ENCODE measurements at regions not wholly inside any gene's neighbourhood (a gene's known extent, or its start where the extent isn't known, plus 50 kb on each side); places are given as distances from the start of the nearest gene placed in this dataset.

- DNase-seq (ENCODE audit: low spot score), result no peak
- ATAC-seq, result no peak
- intact Hi-C loops (cut with DNase I), result no loop called here
Measured at GRCh38 chr14:71705460-71705859, 226.8 kb upstream of the RGS6 start.

GRCh38 chr14:71709076-71709475 lies 223.2 kb upstream of the RGS6 start:
- ATAC-seq (no peak), DNase-seq (ENCODE audit: low spot score) (no peak)
- intact Hi-C loops (cut with DNase I), result no loop called here

DNA sequence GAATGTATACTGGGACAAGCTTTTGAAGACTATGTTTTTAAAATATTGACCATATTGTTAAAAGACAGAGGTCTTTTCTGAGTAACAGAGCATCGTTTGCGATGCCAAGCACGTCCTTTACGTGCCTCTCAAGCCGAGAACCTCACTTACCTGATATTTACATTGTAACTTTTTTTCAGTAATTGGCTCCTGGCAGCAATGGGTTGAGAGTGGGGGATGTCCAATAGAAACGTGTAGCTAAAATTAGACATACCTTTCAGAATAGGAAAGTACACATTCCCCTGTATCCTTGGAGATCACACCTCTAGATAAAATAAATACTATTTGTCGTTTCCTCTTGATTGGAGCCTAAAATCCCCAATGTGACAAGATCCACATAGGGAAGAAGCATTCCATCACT lies 222.2 kb upstream of the RGS6 start:
- intact Hi-C loops (cut with DNase I), result no loop called here
- no peak for ATAC-seq
- no peak for DNase-seq (ENCODE audit: low spot score)

- DNase-seq (ENCODE audit: low spot score), result no peak
- ATAC-seq, result no peak
- intact Hi-C loops (cut with DNase I), result no loop called here
Measured at GRCh38 chr14:71711125-71711524, 221.1 kb upstream of the RGS6 start.

GRCh38 chr14:71711619-71712018 lies 220.6 kb upstream of the RGS6 start:
- intact Hi-C loops (cut with DNase I), result no loop called here
- ATAC-seq (peak; percentile 84), DNase-seq (ENCODE audit: low spot score) (no peak)

DNA sequence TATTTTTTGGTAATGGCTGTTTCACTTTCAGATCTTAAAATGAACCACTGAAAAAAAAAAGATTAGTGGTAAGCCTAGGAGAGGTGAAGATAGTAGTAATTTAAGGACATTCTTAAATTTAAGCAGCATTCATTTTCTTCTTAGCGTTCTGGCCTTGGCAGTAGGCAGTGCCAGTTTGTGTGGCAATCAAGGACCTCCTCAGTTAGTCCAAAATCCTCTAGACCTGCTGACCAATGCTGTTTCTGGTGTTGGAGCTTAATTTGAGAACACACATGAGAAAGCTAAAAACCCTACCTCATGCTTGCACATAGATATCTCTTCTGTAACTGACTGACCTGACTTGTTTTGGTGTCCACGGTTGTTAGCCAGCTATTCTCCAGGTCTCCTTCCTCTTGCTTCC lies 219.8 kb upstream of the RGS6 start:
- no peak for ATAC-seq
- DNase-seq (ENCODE audit: low spot score), result no peak

DNA sequence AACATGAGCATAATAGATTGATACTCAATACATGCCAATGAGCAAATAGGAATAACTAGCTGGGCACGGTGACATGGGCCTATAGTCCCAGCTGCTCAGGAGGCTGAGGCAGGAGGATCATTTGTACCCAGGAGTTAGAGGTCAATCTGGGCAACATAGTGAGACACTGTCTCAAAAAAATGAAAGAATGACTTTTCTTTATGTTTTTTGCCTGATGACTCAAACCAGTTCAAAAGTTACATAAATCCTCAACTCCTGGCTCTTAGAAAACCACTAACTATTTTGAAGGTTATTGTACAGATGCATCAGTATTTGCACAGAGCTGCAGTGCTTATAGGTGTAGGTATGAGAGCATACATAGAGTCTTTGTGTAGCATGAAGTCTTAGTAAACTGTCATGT lies 219.2 kb upstream of the RGS6 start:
- ATAC-seq, result no peak

More for the DNA sequence above, 219.8 kb upstream of the RGS6 start:
- intact Hi-C loops (cut with DNase I), result no loop called here

GRCh38 chr14:71713451-71713850 lies 218.8 kb upstream of the RGS6 start:
- DNase-seq (ENCODE audit: low spot score) (no peak), ATAC-seq (no peak)
- intact Hi-C loops (cut with DNase I), result no loop called here

More for the DNA sequence above, 219.2 kb upstream of the RGS6 start:
- intact Hi-C loops (cut with DNase I), result no loop called here
- no peak for DNase-seq (ENCODE audit: low spot score)

DNA sequence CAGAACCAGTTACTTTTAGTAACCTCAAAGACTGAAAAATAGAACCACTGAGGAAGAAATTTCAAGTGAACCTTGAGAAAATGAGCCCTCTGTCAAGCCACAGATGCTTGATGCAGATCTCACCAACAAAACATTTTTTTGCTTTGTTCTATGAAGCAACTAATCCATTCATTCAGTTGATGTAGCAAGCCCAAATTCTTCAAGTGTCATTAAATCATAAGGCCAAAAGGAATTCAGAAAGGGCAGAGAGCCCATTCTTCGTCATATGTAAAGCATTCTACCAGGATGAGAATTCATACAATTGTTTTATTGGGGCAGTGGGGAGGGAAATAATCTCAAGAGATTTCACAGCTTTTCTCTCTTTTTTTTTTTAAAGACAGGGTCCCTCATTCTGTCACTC lies 218.0 kb upstream of the RGS6 start:
- no peak for DNase-seq (ENCODE audit: low spot score)
- intact Hi-C loops (cut with DNase I), result no loop called here
- ATAC-seq, result no peak

GRCh38 chr14:71716041-71716772 lies 216.0 kb upstream of the RGS6 start:
- DNase-seq (ENCODE audit: low spot score), result no peak
- ATAC-seq, result no peak
- intact Hi-C loops (cut with DNase I), result no loop called here

- no peak for DNase-seq (ENCODE audit: low spot score)
- peak; percentile 55 for ATAC-seq
- intact Hi-C loops (cut with DNase I), result no loop called here
Measured at GRCh38 chr14:71720978-71721624, 211.1 kb upstream of the RGS6 start.

DNA sequence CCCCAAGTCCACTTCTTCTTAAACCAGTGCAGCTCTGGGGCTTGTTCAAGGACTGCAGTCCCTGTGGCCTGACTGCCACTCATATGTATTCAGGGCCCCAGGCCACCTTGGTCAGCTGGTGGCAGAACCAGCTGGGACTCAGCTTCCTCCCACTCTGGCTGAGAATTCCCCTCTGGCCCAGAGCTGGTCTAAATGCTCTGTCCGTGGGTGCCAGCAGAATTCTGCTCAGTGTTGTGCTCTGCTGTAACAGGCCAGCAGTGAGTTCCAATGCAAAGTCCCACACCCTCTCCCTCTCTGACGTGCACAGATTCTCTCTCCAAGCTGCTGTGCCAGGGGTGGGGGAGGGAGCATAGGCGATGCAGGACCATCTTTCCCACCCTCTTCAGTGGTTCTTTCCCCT lies 210.4 kb upstream of the RGS6 start:
- DNase-seq (ENCODE audit: low spot score), result no peak
- ATAC-seq, result peak; percentile 64
- intact Hi-C loops (cut with DNase I), result no loop called here

GRCh38 chr14:71722885-71723284 lies 209.3 kb upstream of the RGS6 start:
- intact Hi-C loops (cut with DNase I), result no loop called here
- ATAC-seq (no peak), DNase-seq (ENCODE audit: low spot score) (no peak)

DNA sequence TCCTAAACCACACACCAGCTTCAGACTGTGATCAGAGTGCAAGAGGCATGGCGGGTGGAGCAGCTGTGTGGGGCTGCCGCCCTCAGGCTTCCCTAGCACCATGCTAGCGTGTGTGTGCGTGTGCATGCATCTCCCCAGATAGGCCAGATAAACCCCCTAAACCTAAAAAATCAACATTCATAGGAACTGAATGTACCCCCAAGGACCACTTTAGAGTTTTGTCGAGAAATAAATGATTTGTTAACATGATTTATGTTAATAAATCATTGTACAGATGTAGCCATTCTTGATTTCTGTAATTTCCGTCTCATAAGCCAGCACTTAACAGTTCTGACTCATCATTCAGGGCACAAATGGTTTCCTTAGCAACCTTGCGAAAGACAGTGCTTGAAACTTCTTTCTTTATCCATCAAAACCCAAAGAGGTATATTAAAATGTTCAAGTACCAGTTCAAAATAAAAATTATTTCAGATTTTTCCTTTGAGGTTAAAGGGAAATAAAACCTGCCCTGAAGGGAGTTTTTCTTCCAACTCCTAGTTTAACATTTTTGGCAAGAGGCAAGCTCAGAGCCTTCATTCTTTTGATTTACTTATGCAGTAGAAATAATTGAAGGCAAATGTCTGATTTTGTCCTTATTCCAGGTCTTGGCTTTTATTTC lies 206.2 kb upstream of the RGS6 start:
- no peak for DNase-seq (ENCODE audit: low spot score)
- intact Hi-C loops (cut with DNase I), result no loop called here
- peak; percentile 85 for ATAC-seq

DNA sequence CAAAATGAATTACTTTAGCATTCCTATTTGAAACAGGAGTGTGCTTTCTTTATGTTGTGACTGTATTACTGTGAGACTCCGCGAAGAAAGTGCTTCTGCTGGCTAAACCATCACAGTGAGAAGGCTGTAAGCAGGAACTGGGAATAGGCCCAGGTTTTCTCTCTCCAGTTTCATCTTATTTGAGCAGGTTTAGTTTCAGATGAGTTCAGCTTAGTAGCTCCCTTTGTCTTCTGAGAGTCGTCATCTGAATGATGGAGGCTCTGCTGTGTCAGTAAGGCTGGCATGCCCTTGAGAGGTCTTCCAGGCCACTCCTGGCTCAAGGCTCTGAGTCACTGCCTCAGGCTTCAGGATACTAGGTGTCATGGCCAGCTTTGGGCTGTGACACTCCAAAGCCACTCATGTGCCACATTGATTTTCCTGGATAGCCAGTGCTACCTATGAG lies 205.6 kb upstream of the RGS6 start:
- ATAC-seq (no peak), DNase-seq (ENCODE audit: low spot score) (no peak)
- intact Hi-C loops (cut with DNase I), result no loop called here

GRCh38 chr14:71728386-71728785 lies 203.8 kb upstream of the RGS6 start:
- DNase-seq (ENCODE audit: low spot score), result no peak
- no peak for ATAC-seq
- intact Hi-C loops (cut with DNase I), result no loop called here

DNA sequence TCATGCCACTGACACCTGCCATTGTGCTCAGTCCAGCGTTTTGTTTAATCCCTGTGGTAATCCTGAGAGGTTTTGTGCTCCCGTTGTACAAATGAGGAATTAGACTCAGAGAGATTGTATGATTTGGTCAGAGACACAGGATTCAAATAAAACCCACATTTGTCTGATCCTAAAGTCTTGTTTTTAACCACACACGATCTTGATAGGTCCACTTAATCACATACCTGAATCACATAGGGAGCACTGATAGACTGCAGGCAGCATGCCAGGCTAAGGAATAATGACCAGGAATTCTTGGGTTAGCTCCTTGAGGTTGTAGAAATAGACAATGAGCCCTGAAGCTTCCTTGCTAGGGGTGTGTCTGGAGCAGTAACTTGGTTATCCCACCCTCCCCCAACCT lies 202.6 kb upstream of the RGS6 start:
- intact Hi-C loops (cut with DNase I), result no loop called here
- ATAC-seq, result no peak

GRCh38 chr14:71730471-71730870 lies 201.8 kb upstream of the RGS6 start:
- ATAC-seq (no peak), DNase-seq (ENCODE audit: low spot score) (no peak)
- intact Hi-C loops (cut with DNase I), result no loop called here

More for the DNA sequence above, 202.6 kb upstream of the RGS6 start:
- no peak for DNase-seq (ENCODE audit: low spot score)

DNA sequence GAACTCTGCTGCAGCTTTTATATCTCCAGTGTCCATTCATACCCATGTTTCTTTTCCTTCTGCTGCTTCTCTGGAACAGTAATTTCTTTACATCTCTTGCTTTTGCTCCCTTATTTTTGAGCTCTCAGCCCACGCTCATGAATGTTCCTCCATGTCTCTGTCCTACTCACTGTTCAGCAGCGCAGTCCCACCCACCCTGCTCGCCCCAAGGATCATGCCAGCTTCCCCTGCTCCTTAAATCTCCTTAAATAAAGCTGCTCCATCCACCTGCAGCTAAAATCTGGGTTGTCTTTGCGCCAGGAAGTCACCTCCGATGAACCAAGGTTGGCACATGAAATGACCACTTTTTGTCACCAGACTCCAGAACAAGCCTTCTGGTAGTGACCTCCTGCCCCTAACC lies 201.1 kb upstream of the RGS6 start:
- DNase-seq (ENCODE audit: low spot score), result no peak

DNA sequence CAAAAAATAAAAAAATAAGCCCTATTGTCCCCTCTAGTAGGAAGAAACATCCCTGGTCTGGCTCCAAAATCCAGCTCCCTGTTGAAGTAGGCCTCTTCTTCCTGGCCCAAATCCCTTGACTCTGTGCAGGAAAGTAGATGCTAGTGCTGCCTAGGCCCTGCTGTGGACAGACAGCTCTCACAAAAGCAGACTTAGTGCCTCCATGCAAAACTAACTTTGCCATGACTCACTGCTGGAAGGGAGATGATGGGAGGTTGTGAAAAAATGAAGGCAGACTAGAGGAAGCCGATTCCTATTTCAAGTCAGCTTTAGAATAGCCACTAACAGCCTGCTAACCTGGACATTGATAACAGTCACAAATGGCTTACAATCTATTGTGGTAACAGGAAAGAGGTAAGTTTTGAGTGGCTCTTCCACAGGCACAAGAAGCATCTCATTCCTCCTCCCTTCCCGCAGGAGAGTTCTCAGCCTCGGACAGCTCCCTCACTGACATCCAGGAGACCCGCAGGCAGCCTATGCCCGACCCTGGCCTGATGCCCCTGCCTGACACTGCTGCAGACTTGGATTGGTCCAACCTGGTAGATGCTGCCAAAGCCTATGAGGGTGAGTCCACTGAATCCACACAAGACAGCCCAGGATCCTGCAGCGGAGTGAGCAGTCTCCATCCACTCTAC lies 198.9 kb upstream of the RGS6 start:
- no peak for DNase-seq (ENCODE audit: low spot score)
- ATAC-seq, result no peak
- intact Hi-C loops (cut with DNase I), result no loop called here

More for the DNA sequence above, 201.1 kb upstream of the RGS6 start:
- intact Hi-C loops (cut with DNase I), result no loop called here
- ATAC-seq, result no peak
